D721Med (cell line): ENCODE measurements at regions not wholly inside any gene's neighbourhood (a gene's known extent, or its start where the extent isn't known, plus 50 kb on each side); places are given as distances from the start of the nearest gene placed in this dataset.
"Not testable (repeated sequence)": the region's sequence is repeated elsewhere in the genome, so short reads cannot be mapped to it uniquely, and the experiment has no call there.

Experiments used
- DNase-seq: peaks from one replicate; pipeline ENCODE4 v3.0.0; 2011; ENCODE audit warnings: low spot score; ENCODE audit not compliant: insufficient read length
- FAIRE-seq: peaks from 2 replicates; lab custom pipeline; 2011; peaks lifted over from hg19 to GRCh38; lab: Jason Lieb, UNC
- TF ChIP-seq, protein P1 (sequence below): IDR thresholded peaks from 2 replicates; pipeline ENCODE4 v1.5.1; 2012; ENCODE audit warnings: mild to moderate bottlenecking, control low read depth; ENCODE audit not compliant: insufficient read depth; ENCODE audit errors: missing control alignments

DNA sequence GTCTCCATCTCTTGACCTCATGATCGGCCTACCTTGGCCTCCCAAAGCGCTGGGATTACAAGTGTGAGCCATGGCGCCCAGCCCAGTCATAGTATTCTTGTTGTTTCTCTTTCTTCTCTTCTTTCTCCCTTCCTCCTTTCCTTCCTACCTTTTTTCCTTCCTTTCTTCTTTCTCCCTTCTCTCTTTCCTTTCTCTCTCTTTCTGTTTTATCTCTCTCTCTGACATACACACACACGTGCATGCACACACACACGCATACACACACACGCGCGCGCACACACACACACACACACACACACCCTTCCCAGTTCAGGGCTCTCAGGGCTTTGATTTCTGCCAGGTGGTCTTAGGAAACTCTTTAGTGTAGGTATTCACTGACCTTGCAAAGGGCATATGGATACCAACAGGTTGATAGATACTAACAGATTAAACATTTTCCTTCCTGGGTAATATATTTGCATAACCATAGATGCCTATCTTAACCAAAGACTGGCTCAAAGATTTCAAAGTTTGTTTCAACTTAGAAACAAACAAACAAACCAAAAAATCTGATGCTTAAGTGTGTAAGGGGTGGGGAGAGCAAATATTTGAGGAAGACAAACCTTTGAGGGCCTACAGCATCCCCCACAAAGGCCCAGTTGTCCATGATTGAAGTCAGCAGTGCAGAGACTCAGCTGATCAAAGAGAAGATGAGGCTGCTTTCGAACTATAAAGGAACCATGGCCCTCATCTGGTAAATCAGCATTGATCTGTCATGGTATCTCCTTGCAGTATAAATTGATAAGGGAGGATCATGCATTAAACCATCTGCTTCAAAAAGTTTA is 288.2 kb upstream of the SEMA6A start:
- DNase-seq (no peak), FAIRE-seq (no peak)
- TF ChIP-seq, protein P1, sequence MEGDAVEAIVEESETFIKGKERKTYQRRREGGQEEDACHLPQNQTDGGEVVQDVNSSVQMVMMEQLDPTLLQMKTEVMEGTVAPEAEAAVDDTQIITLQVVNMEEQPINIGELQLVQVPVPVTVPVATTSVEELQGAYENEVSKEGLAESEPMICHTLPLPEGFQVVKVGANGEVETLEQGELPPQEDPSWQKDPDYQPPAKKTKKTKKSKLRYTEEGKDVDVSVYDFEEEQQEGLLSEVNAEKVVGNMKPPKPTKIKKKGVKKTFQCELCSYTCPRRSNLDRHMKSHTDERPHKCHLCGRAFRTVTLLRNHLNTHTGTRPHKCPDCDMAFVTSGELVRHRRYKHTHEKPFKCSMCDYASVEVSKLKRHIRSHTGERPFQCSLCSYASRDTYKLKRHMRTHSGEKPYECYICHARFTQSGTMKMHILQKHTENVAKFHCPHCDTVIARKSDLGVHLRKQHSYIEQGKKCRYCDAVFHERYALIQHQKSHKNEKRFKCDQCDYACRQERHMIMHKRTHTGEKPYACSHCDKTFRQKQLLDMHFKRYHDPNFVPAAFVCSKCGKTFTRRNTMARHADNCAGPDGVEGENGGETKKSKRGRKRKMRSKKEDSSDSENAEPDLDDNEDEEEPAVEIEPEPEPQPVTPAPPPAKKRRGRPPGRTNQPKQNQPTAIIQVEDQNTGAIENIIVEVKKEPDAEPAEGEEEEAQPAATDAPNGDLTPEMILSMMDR, result no peak

- TF ChIP-seq, protein P1, result no peak
- FAIRE-seq (no peak), DNase-seq (no peak)
Measured at GRCh38 chr5:116861666-116862065, 287.0 kb upstream of the SEMA6A start.

- DNase-seq (no peak), FAIRE-seq (no peak)
- TF ChIP-seq, protein P1, result no peak
Measured at GRCh38 chr5:116861097-116861496, 286.5 kb upstream of the SEMA6A start.

DNA sequence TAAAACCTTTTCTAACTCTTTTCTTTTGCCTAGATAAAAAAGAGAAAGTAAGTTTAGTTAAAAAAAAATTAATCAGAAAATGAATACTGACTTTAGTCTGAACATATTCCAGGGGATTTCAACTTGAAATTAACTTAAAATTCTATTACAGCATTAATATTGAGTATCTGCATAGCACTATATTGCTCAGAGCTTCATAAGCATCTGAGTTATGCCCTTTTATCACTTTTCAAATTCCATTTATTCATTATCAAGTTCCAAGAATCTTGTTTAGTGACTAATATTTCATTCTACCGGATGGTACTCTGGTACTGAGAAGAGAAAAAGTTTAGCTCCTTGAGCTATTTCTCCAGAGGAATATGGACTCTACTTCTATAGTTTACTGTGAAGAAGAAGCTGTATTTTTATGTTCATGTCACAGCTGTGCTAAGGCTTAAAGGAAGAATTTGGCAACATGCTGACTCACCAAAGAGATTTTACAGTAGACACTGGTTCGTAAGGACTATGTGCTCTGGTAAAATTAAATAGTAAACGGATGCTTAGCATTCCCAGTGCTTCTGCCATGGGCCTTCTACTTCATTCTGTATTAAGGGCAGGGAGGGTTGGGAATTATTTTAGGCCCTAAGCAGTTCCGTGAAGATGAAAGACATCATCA is 285.2 kb upstream of the SEMA6A start:
- DNase-seq (no peak), FAIRE-seq (no peak)
- TF ChIP-seq, protein P1, result no peak

DNA sequence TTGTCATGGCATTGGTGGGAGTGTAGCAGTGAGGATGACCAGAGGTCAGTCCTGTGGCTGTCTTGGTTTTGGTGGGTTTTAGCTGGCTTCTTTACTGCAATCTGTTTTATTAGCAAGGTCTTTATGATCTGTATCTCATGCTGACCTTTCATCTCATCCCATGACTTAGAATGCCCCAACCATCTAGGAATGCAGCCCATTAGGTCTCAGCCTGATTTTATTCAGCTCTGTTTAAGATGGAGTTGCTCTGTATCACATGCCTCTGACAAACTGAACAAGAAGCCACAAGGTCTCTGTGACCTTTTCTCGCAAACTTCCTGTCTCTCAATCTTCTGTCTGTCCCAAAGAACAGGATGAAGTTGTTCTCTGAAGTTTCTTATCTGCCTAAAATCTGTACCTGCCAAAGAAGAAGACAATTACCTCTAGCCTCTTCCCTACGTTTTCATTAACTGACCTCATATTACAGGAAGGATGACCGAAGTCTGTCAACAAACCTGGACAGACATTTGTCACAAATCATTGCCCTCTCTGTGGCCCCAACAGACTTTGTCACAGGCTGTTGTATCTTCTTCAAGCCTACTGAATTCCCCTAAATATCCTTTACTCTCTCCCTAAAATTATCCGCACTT is 284.2 kb upstream of the SEMA6A start:
- no peak for DNase-seq
- no peak for FAIRE-seq
- TF ChIP-seq, protein P1, result no peak

DNA sequence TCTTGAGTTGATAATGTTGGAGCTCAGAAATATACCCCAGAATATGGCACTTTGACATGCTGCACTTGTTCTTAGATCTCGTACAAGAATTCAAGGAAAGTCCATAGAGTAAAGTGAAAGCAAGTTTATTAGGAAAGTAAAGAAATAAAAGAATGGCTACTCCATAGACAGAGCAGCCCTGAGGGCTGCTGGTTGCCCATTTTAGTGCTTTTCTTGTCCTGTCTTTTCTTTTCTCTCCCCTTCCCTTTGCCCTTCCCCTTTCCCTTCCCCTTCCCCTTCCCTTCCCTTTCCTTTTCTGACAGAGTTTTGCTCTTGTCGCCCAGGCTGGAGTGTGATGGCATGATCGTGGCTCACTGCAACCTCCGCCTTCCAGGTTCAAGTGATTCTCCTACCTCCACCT is 283.4 kb upstream of the SEMA6A start:
- DNase-seq, result not testable (repeated sequence)

GRCh38 chr5:116856271-116856670 is 281.6 kb upstream of the SEMA6A start:
- TF ChIP-seq, protein P1, result no peak
- FAIRE-seq (no peak), DNase-seq (no peak)

More for the DNA sequence above, 283.4 kb upstream of the SEMA6A start:
- not testable (repeated sequence) for FAIRE-seq
